ENCODE measurements at regions not wholly inside any gene's neighbourhood (a gene's known extent, or its start where the extent isn't known, plus 50 kb on each side); places are given as distances from the start of the nearest gene placed in this dataset.

GRCh38 chr21:22235866-22236590 lies 1237.8 kb downstream of the NCAM2 start:
- TF ChIP-seq, protein P1, sequence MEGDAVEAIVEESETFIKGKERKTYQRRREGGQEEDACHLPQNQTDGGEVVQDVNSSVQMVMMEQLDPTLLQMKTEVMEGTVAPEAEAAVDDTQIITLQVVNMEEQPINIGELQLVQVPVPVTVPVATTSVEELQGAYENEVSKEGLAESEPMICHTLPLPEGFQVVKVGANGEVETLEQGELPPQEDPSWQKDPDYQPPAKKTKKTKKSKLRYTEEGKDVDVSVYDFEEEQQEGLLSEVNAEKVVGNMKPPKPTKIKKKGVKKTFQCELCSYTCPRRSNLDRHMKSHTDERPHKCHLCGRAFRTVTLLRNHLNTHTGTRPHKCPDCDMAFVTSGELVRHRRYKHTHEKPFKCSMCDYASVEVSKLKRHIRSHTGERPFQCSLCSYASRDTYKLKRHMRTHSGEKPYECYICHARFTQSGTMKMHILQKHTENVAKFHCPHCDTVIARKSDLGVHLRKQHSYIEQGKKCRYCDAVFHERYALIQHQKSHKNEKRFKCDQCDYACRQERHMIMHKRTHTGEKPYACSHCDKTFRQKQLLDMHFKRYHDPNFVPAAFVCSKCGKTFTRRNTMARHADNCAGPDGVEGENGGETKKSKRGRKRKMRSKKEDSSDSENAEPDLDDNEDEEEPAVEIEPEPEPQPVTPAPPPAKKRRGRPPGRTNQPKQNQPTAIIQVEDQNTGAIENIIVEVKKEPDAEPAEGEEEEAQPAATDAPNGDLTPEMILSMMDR (IDR thresholded peaks at IDR 0.05) = no peak
- no peak for TF ChIP-seq POLR2A (IDR thresholded peaks at IDR 0.05)
